OCI-LY3 (cell line): ENCODE measurements at regions not wholly inside any gene's neighbourhood (a gene's known extent, or its start where the extent isn't known, plus 50 kb on each side); places are given as distances from the start of the nearest gene placed in this dataset.

Experiments
- CTCF ChIP-seq: fragments of 200-600, 300-600 bp; sonication (generic); IDR thresholded peaks from 2 replicates; pipeline ENCODE4 v1.5.1; 2014; ENCODE audit warnings: antibody characterized with exemption, low read length, low read depth
- EZH2phosphoT487 ChIP-seq: fragments of 200-600 bp; shearing (Covaris generic); IDR thresholded peaks from 2 replicates; pipeline ENCODE4 v1.6.1; 2018; ENCODE audit warnings: antibody characterized with exemption, mixed run types, low read depth

- no peak for TF ChIP-seq EZH2phosphoT487
- no peak for TF ChIP-seq CTCF
These were observed 57.4 kb upstream of the NRP1 start for GRCh38 chr10:33391611-33392465.
